ENCODE measurements at regions not wholly inside any gene's neighbourhood (a gene's known extent, or its start where the extent isn't known, plus 50 kb on each side); places are given as distances from the start of the nearest gene placed in this dataset.

DNA sequence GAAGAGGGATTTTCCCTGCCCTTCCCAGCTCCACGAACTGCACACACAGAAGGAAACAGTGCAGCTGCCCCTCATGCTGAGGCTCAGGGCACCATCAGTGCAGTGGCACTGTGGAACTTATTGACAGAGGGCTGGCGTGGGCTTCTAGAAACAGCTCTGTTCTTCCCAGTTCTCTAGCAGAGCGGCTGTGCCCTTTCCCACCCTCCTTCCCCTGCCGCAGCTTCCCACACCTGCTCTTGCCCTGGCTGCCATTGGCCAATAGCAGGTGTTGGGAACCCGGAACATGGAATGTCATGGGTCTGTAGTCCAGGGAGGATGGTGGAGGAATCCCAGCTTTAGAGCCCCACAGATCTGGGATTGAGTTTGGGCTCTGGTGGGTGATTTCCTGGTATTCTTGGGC, 343.8 kb downstream of the RPS6KC1 start:
- TF ChIP-seq CTCF (IDR thresholded peaks at IDR 0.05) (no peak), POLR2A (IDR thresholded peaks at IDR 0.05) (no peak), POLR2AphosphoS5 (IDR thresholded peaks at IDR 0.05) (no peak)
